LNCAP (cell line): ENCODE measurements at regions not wholly inside any gene's neighbourhood (a gene's known extent, or its start where the extent isn't known, plus 50 kb on each side); places are given as distances from the start of the nearest gene placed in this dataset.

ENCODE experiments used
- CTCF ChIP-seq: fragments of 450-650 bp; IDR thresholded peaks from 2 replicates; pipeline ENCODE4 v1.5.1; 2017; ENCODE audit warnings: mild to moderate bottlenecking

DNA sequence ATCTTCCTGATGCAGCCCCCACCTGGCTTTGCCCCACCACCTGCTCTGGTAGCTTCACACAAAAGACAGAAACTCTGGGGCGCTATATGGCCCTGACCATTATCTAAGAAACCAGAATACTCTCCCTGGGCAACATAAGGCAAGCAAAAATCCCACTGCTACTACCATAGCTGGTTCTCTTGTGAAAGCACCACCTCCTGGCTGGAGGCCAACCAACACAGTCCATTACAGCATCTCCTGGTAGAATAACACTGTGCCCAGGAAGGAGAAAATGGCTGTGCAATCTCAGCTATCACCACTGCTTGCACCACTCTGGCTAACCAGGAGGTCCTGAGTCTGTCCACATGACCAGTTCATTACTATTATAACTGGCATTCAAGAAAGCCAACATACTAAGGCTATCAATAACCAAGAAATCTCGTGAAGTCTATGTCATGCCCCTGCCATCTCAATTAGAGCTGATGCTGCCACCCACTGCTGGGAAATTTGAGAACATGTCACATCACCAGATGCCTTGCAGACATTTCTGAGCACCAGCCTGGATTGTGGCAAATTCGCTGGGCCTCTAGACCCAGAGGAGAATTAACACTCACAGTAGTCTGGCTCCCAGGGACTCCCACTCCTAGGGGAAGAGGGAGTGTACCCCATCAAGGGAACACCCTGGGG, 1114.8 kb downstream of the ROBO2 start:
- no peak for TF ChIP-seq CTCF

- TF ChIP-seq CTCF = no peak
Observed at GRCh38 chr3:78161736-78162135, 1121.8 kb downstream of the ROBO2 start.

DNA sequence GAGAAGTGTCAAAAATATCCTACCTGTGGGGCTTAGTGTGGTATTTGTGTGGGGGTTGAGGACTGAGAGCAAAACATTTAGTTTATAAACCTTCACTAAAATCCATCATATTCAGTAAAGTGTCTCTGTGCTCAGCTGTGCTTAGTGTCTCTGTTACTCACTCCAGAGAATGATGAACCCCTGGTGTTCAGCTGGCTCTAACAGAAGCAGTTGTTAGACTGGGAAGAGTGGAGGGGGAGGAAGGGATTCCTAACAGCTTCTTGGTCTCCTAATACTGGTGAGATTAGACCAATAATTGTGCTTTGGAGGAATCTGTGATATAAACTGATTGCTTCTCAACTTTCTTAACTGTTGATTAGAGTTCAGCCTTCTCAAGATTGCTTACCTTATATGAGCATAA, 1123.5 kb downstream of the ROBO2 start:
- TF ChIP-seq CTCF = no peak

GRCh38 chr3:78165876-78166275, 1126.0 kb downstream of the ROBO2 start:
- TF ChIP-seq CTCF = peak; percentile 56

- TF ChIP-seq CTCF = no peak
Observed at GRCh38 chr3:78174821-78175220, 1134.9 kb downstream of the ROBO2 start.

- TF ChIP-seq CTCF = no peak
Observed at GRCh38 chr3:78176869-78177268, 1137.0 kb downstream of the ROBO2 start.

DNA sequence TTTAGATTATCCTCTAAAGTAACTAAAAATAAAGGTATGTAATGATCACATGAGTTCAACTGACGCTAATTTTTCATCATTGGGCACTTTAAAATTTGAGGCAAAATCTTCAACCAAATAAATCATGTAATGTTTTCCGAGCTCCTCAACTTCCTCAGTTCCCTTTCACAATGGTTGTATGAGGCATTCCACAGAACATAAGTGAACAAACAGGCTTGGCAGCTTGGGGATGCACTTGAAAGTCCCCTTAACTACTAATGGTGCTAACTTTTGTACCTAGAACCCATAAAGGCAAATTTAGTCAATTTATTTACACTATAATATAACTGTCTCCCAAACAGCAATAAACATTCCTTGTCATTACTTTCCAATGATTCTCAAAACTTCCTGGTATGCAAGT, 1137.9 kb downstream of the ROBO2 start:
- no peak for TF ChIP-seq CTCF

DNA sequence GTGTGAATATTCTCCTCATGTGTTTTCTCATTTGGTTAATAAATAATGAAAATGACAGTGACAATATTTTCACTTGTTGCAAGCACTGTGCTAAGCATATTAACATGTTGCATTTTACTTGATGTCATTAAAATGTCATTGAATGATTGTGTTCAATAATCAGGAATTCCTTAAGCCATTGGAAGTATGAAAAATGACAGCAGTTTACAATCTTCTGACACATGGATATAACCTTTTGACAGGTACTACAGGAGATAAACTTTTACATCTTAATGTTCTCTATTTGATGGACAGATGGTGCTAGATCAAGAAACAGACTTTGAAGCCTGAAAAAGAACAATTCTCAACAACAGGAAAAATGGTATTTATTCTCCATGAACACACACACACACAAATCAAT, 1138.3 kb downstream of the ROBO2 start:
- TF ChIP-seq CTCF = no peak
